ENCODE measurements at regions not wholly inside any gene's neighbourhood (a gene's known extent, or its start where the extent isn't known, plus 50 kb on each side); places are given as distances from the start of the nearest gene placed in this dataset.

GRCh38 chr10:90992462-90992861 is 71.6 kb upstream of the ANKRD1 start:
- TF ChIP-seq CTCF (IDR thresholded peaks at IDR 0.05; ENCODE audit: low read length) (no peak), EZH2 (optimal IDR thresholded peaks at IDR 0.05; ENCODE audit: low read depth, low read length) (no peak), EZH2phosphoT487 (IDR thresholded peaks at IDR 0.05; ENCODE audit: low read length) (no peak)
